Hindlimb muscle (tissue), 1 donor: ENCODE measurements at regions not wholly inside any gene's neighbourhood (a gene's known extent, or its start where the extent isn't known, plus 50 kb on each side); places are given as distances from the start of the nearest gene placed in this dataset.
A peak's percentile ranks its signal among the peaks of the same experiment; 100 is the strongest.

Experiments used
- DNase-seq: peaks from one replicate; pipeline ENCODE4 v3.0.0-alpha.2; 2013

DNA sequence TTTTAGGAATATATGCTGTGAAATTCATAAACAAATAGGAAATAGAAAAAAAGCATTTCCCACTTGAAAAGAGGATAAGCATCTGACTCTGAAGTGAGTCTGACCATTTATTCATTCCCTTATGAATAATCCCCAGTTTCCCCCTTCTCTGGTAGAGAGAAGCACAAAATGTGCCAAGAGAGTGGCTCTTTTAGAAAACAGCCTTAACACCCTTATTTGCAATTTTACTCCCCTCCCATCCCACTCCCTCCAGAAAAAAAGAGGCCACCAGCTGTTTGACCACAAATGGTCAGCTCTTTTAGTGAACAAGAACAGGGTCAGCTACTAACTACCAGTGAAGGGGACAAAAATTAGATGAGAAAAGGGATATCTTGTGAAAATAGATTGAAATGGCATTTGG lies 184.5 kb upstream of the ADAMTS9 start:
- no peak for DNase-seq

DNA sequence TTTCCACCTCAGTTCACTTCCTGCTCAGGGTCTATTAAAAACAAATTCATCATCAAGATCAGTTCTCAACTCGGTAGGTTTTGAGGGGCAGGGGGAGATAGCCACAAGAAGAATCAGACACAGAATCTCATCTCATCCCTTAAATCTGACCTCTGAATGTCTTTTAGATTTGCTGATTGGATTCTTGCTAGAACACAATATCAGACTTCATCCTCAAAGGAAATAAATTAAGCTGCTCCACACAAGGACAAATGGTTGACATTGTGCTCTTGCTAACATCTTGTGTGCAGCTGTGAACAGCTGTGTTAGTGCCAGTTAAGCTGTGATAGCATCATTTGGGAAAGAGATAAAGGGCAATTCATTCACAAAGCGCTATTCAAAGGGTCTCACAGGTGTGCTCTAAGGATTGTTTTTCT lies 184.0 kb upstream of the ADAMTS9 start:
- no peak for DNase-seq

DNA sequence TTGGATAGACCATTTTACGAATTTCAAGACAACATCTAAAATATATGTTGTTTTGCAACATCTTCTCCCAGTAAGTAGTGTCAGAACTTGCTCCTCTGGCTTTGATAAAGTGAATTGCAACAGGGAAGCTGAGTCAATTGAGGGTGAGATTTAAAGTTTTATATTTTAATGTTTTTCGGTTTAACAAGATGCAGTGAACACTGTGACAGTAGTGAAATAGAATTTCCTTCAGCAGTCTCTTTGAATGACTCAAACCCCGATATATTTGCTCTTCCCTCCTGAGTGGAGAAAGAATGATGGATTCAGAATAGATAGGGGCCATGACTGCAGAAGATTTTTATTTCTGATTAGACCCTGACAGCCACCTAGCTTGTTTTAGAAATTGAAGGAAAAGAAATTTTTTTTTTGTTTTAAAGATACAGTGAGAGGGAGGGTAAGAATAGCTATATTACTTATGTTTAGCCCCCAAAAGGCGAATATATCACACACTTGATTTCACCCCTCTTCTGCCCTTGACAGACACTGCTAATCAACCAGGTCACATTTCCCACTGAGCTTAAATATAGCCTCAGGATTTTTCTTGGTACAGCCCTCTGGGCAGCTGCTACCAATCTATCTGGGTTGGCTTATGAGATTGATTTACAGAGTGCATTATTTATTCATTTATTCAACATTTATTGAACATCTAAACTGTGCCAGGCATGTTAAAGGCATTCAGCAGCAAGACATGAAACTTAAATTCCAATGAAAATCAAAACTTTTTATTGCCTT lies 183.3 kb upstream of the ADAMTS9 start:
- DNase-seq, result no peak

DNA sequence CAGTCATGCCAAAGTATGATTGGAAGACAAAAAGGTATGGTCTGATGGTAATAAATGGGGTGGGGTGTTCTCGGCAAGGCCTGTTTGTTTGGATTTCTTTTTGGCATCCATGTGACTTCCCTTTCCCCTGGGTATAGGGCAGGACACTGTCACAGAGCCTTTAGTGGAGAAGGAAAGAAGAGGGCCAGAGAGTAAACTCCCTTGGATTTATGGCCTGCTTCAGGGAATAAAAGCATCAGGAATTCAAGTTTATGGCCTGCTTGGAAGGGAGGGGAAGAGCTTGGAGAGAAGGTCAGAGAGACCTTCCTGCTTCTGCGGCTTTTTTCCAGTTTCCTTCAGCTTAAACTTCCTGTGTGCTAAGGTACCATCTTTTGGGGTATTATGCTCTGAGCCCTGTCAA lies 179.4 kb upstream of the ADAMTS9 start:
- DNase-seq, result no peak

DNA sequence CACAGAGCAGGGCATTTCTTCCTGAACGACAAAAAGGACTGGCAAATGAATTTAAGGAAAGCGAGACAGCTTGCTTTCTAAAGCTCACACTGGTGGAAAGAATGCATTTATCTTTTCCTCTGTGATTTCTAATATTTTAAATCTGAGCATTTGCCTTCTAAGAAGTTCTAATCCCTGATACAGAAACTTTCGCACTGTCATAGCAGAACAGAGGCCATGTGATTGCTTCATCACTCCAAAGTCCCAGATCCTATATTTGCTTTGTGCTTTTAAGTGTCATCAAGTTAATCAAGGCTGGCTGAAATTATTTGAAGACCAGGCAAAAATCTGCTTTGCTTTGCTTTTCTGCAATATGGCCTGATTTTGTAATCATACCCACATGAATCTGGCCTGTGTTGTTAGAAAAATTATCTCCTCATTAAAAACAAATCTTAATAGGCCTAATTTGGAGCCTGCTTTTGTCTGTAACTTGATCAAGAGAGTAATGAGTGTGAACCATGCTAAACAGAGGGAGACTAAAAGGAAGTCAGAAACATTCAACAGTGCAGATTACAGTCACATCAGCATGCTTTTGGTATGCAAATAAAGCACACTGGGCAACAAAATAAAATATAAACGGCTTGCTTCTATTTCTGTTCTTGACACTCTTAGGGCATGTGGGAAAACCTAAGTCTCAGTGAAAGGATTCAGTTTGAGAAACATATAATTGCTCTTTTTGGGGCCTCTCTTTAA lies 178.2 kb upstream of the ADAMTS9 start:
- DNase-seq, result no peak

DNA sequence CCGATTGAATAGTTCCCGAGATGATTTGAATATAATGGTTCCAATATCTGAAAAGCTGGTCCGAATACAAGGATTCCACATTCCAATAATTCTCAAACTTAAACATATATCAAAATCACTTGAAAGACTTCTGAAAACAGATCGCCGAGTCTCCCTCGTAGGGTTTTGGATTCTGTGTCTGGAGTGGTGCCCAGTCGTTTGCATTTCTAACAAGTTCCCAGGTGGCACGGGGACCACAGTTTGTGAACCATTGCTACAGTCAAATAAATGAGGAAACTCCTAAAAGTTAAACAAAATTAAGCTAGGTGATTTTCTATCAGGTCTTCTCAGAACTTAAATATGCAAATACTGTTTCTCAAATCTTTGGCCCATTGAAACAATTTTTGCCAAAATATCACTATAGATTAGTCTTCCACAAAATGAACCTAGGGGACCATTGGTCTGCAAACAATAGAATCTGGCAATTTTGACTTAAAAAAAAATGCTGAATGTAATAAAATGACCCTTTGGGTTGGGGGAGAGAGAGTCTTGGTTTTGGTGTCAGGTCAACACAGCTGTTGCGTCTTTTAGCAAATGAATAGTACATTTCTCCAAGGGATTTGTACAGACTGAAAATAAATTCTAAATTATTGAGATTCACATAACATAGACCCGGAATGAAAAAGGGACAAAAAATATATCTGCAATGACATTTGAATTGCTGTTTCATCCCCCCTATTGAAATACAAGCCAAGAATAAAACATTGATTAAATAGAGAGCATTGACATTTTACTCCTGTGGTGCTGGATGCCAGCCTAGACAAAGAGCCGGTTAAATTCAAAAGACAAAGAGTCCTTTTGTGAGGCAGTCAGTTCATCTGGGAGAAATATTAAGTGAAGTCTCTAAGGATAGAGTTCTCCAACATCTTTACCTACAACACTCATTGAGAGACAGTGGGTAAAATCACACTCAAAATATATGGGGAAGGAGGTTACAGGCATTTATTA lies 175.7 kb upstream of the ADAMTS9 start:
- DNase-seq, result no peak

DNA sequence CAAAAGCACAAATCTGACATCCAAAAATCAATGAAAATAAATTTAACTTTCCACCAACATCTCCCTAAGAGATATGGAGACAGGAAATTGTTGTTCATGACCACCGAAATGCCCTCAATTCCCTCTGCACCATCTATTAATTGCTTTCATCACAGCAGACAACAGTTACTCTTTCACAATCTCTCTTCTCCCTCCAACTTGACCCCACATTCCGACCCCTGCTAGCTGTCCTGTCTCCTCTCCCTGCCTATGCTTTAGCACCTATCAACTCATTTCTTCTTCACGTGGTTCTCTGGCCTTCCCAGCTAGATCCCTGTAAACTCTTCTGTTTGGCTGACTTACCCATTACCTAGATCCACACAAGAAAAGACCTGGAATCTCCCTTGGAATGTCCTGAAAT lies 173.9 kb upstream of the ADAMTS9 start:
- DNase-seq, result no peak

DNA sequence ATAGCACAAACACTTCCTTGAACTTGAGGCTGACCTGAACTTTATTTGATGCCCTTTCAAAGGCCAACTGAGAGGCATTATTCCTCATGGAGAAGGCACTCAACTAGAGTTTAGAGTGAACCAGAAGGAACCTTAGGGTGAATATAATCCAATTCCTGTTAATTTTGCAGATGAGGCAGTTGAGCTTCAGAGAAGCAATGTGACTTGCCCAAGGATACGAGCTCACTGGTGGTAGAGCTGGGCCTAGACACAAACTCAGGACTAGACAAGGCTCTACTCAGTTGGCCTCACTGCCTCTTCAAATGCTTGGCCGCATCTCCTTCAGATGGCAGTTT lies 172.7 kb upstream of the ADAMTS9 start:
- DNase-seq, result no peak

DNA sequence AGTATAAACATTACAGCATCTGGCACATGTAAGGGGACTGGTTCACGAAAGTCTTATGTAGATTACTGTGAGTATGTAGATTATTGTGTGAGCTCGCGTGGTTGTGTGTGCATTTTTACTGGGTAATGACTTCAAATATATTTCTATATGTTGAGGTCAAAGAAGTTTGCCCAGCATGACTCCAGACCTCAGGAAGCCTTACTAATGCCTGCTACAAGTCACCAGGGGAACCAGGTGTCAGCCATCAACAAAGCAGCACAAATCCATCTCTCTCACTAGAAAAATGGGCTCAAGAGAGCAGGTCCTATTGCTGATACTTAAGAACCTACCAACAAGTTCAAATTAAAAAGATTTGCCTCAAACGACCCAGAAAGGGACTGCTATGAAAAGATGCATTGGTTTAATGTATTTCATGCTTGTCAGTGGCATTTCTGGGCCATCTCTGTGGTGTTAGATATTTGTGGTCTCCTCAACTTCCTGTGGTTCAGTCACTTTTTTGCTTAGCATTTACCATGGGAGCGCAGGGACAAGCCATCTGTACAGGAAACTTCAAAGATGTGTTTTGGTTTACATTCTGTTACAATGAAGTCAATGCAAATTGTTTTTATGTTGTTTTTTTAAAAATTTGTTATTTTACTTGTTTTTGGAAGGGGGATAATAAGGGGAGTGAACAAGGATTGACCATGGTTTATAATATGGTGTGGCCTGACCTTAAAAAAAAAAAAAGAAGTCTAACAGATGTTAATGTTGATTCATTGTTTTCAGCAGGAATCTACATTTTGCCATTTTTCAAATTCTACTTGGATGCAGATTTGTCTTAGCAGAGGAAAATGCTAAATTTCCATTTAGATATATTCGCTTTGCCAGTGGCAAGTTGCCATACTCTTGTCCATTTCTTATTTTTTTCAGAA lies 172.1 kb upstream of the ADAMTS9 start:
- DNase-seq, result peak; percentile 36

DNA sequence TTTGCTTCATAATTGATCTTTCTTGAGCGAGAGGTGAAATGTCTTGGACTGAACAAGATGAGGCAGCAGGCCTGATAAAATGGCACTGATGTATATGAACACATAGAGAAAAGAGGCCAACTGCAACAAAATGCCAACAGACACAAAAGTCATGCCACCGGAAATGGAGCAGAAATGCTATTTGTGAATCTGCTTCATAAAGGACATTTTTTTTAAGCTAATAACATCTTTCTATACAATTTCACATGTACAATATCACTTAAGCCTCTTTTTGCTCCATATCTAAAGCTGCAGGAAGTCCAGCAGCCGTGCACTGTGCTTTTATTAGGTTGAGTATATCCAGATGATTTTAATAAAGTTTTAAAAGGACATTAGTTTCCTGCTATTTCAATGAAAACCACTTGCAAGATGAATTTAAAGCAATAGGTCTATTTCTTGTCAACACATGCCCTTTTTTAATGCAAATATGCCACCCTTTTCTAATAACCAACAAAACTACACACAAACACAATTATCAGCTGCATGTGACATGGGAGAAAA lies 169.2 kb upstream of the ADAMTS9 start:
- DNase-seq, result no peak

DNA sequence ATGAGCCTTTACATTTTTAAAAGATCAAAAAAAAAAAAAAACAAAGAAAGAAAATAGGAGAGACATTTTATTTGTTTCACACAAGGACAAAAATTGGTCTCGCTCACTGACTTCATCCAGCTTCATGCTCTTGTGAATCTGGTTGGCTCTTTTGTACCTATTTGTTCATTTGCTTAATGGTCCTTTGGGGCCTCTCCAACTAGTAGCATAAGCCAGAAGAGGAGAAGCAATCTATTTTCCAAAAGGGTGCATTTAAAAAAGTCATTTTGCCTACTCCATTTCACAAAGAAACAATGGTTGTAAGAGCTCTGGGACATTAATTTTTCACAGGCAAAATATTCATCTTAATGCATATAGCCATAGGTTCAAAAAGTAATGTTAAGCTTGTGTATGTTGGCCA lies 168.3 kb upstream of the ADAMTS9 start:
- no peak for DNase-seq

DNA sequence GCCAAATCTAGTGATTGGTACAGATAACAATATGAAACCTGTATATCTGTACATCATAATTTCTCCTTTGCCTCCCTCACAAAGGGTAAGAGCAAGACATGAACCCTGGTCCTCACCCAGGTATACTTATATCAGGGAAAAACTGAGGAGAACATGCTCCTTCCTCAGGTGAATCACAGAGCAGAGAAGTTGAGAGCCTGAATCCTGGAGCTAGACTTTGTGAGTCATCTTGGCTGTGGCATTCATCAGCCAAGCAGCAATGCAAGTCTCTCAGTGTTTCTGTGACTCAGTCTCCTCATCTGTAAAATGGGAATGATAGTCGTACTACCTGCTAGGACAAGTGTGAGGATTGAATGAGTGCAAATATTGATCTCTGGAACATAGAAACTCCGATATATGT lies 165.7 kb upstream of the ADAMTS9 start:
- no peak for DNase-seq

DNA sequence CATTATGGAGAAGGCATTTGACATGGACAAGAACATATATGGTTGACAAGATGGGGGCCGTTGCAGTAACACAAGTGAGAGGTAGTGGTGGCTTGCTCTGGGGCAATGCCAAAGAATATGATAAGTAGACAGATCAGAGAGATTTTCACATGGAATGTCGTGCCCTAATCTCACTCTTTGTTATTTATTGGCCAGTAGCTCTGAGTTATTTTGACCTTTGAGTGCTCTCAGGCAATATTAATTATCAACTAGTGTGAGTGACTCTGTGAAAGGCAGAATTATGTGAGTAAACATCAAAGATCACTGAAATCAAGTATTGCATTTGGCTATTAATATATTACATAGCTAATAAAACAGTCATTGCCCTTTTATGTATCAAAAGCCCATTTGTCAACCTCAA lies 164.9 kb upstream of the ADAMTS9 start:
- no peak for DNase-seq

DNA sequence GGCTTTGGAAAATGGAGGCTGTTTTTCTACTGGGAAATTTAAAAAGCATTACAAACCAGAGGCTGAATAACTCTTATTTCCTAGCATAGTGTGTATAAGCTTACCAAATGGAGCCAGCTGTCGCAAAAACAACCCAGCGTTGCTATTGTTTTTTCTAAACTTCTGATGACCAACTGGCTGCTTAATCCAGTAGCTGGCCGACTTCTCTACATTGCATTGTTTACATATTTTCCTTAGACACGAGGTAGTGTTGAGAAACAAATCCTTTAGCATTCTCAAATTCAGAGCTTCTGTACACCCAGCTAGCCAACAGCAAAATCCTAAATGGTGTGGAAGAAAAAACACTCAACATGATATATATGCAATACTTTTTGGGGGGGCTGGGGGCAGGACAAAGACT lies 161.0 kb upstream of the ADAMTS9 start:
- peak; percentile 63 for DNase-seq

DNA sequence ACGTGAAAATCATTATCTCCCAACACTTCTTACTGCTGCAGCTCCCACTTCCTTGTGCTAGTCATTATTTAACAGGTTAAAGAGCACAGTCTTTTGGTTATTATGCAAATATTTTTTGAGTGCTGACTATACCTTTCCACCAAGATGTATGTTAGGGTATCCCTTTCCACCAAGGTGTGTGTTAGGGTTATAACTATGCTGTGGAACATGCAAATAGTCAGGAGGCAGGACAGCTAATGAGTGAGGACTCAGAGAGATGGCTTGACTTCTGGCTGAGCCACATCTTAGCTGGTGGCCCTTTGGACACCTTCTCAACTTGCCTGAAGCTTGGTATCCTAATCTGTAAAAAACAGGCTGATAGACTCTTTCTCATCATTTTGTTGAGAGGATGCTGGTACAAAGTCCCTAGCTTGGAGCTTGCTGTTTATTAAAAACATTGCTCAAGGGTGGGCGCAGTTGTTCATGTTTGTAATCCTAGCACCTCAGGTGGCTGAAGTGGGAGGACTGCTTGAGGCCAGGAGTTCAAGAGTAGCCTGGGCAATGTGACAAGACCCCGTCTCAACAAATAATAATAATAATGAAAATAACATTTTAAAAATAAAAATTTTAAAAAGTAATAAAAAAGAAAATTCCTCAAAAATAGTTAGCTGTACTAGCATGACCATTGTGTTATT lies 160.5 kb upstream of the ADAMTS9 start:
- DNase-seq, result no peak

DNA sequence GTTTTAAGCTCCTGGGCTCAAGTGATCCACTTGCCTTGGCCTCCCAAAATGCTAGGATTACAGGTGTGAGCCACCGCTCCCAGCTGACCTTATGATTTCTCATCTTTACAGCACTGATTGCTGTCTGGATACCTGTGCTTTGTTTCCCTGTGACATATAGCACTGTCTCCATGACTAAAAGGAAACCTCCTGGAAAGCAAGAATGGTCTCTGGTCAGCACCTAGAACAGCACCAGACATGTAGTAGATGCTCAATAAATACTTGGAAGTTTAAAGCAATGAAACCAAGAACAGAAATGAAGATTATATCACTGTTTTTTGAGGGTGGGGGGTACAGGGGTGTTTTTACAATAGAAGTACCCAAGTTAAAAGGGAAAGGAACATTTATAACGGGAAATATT lies 156.8 kb upstream of the ADAMTS9 start:
- no peak for DNase-seq

DNA sequence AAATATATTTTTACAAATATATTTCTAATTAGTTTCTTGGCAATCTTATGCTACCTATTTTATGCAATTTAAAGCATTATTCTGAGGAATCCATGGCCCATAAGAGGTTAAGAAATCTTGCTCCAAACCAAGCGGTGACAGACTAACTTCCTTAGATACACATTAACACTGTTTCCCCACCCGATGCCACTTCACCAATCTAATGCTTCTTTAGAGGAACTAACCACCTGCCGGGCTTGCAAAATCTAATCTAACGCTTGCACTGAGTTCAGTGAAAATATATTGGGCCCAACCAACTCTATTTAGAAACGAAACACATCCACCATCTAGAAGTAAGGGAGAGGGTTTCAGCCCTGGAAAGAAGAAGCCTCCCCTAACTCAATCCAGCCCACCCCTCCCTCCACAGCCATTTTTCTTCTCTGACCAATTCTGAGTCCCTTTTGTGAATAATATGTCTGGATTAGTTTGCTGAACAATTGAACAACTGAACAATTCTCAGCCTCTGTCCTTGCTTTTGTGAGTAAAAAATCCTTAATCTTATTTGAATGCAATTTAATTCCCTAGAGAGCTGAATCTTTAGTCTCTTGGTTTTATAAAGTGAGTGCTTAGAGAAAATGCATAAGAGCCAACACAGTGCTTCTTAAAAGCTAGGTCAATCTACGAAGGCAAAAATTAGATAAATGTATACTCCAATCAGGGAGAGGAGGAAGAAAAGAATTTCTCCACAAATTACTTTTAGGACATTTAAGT lies 150.4 kb upstream of the ADAMTS9 start:
- DNase-seq, result no peak

DNA sequence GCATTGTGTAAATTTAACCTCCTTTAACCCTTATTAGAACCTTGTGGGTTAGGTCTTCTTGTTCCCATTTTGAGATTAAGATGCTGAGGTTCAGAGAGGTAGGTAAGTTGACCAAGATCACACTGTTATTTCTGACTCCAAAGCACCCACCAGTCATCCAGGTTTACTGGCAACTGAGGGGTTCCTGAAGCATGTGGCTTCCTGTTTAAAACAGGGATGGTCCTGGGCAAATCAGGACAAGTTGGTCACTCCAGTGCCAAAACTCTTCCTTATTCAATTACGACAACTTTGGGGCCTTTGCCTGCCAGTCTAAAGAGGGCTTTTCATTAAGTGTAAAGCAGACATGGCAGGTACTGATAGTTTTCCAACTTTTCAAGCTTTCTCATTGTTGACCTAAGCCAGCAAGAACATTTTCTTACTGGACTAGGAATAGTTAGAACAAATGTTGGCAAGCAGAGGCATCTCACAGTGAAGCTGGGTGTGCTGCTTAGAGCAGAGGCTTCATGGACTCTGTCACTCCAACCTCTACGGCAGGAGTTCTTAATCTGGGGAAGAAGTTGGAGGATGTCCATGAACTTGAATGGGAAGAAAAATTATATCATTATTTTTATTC lies 149.4 kb upstream of the ADAMTS9 start:
- DNase-seq, result no peak

DNA sequence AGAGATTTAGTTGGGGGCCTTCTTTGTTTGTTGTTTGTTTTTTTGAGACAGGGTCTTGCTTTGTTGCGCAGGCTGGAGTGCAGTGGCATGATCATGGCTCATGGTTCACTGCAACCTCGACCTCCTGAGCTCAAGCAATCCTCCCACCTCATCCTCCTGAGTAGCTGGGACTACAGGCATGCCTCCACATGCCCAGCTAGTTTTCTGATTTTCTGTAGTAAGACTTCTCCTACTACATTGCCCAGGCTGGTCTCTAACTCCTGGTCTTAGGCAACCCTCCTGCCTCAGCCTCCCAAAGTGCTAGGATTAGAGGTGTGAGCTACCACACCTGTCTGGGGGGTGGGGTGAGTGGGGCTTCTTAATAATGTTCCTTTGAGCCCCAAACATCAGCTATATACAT lies 148.3 kb upstream of the ADAMTS9 start:
- no peak for DNase-seq

DNA sequence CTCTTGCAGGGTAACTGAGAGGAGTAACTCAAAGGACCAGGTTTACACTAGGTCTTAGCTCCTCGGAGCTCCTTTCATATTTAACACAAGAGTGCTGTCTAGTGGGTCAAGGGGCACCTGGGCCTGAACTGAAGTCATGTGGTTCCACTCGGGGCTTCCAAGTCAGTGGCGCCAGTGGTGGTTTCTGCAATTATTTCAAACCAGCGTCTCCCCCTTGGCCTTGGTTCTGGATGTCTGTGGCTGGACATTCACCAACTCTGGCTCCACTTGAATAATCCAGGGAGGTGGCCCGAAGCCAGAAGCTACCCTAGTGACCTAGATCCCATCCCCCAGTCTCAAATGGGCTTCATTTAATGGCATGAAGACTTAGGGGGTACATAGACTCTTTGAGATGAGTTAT lies 144.3 kb upstream of the ADAMTS9 start:
- DNase-seq, result no peak
